PC-3 (cell line): ENCODE measurements at regions not wholly inside any gene's neighbourhood (a gene's known extent, or its start where the extent isn't known, plus 50 kb on each side); places are given as distances from the start of the nearest gene placed in this dataset.

Experiments
- ATAC-seq: fragments of 200-7000 bp; cut with Tn5 transposase; 2 replicates; pipeline ENCODE4 v1.9.1; 2020; ENCODE audit warnings: mild to moderate bottlenecking, moderate library complexity
- BruUV-seq: library from RNA; stranded (reverse); fragments of 400-500 nt; replicated peaks from 2 replicates; lab custom pipeline; 2021; lab: Mats Ljungman, UMichigan
- CTCF ChIA-PET: fragments of 300-600 bp; sonication (Branson Sonifier 250); formaldehyde crosslinking; loops from one replicate; lab custom pipeline; 2022; ENCODE audit warnings: antibody characterized with exemption; lab: Charles Lee
- POLR2A ChIA-PET: fragments of 300-600 bp; sonication (Branson Sonifier 250); formaldehyde crosslinking; loops from one replicate; lab custom pipeline; 2022; ENCODE audit warnings: antibody characterized with exemption; ENCODE audit not compliant: unreplicated experiment; lab: Charles Lee
- DNase-seq: peaks from one replicate; pipeline ENCODE4 v3.0.0-alpha.2; 2015
- H2AFZ ChIP-seq: fragments of 300-600 bp; sonication (generic); 2 replicates; pipeline ENCODE4 v1.6.0; 2016; ENCODE audit warnings: antibody characterized with exemption, low read length
- H3F3A ChIP-seq: fragments of 300-600 bp; sonication (generic); one replicate; pipeline ENCODE4 v1.6.0; 2017; ENCODE audit warnings: antibody characterized with exemption, low read length, control low read depth, mild to moderate bottlenecking; ENCODE audit not compliant: unreplicated experiment
- H3K27ac ChIP-seq: fragments of 300-600 bp; sonication (generic); 2 replicates; pipeline ENCODE4 v1.5.1; 2016; ENCODE audit warnings: mild to moderate bottlenecking, low read length
- H3K27me3 ChIP-seq: fragments of 300-600 bp; sonication (generic); 2 replicates; pipeline ENCODE4 v1.6.1; 2016; ENCODE audit warnings: low read length, mixed read lengths
- H3K36me3 ChIP-seq: fragments of 300-600 bp; sonication (generic); 2 replicates; pipeline ENCODE4 v1.6.1; 2016; ENCODE audit warnings: low read depth, mixed run types, low read length, mixed read lengths
- H3K4me1 ChIP-seq: fragments of 300-600 bp; sonication (generic); 2 replicates; pipeline ENCODE4 v1.5.1; 2016; ENCODE audit warnings: low read length; ENCODE audit not compliant: insufficient read depth
- H3K4me2 ChIP-seq: fragments of 300-600 bp; sonication (generic); 2 replicates; pipeline ENCODE4 v1.6.0; 2016; ENCODE audit warnings: low read length
- H3K4me3 ChIP-seq: fragments of 300-600 bp; sonication (generic); 2 replicates; pipeline ENCODE4 v1.5.1; 2016; ENCODE audit warnings: mild to moderate bottlenecking, low read length, mixed read lengths
- H3K79me2 ChIP-seq: fragments of 300-600 bp; sonication (generic); 2 replicates; pipeline ENCODE4 v1.6.1; 2017; ENCODE audit warnings: low read length, mixed read lengths
- H3K9ac ChIP-seq: fragments of 300-600 bp; sonication (generic); 2 replicates; pipeline ENCODE4 v1.6.0; 2016; ENCODE audit warnings: mild to moderate bottlenecking, low read length
- H3K9me2 ChIP-seq: fragments of 300-600 bp; sonication (generic); replicated peaks from 2 replicates; pipeline ENCODE4 v1.6.1; 2016; ENCODE audit warnings: mixed run types, low read length, mixed read lengths
- H3K9me3 ChIP-seq: fragments of 300-600 bp; sonication (generic); 2 replicates; pipeline ENCODE4 v1.6.1; 2016; ENCODE audit warnings: low read length, mixed read lengths
- H4K20me1 ChIP-seq: fragments of 300-600 bp; sonication (generic); 2 replicates; pipeline ENCODE4 v1.6.1; 2016; ENCODE audit warnings: low read length, mixed read lengths
- EZH2 ChIP-seq: fragments of 300-600 bp; sonication (generic); IDR thresholded peaks from one replicate; pipeline ENCODE4 v1.6.1; 2017; ENCODE audit warnings: antibody characterized with exemption, mild to moderate bottlenecking, low read length; ENCODE audit not compliant: unreplicated experiment
- EZH2phosphoT487 ChIP-seq: fragments of 300-600 bp; sonication (generic); IDR thresholded peaks from 2 replicates; pipeline ENCODE4 v1.6.1; 2018; ENCODE audit warnings: mild to moderate bottlenecking, antibody characterized with exemption, low read length, borderline replicate concordance
- intact Hi-C: fragments of 100-400 bp; cut with micrococcal nuclease; formaldehyde crosslinking; loops from 2 replicates; pipeline ENCODE4 v1.9.0; 2023
- TF ChIP-seq, protein P1 (sequence below): fragments of 300-600 bp; sonication (generic); conservative IDR thresholded peaks from 2 replicates; pipeline ENCODE4 v1.5.1; 2017; ENCODE audit warnings: antibody characterized with exemption, low read depth, mild to moderate bottlenecking, low read length

DNA sequence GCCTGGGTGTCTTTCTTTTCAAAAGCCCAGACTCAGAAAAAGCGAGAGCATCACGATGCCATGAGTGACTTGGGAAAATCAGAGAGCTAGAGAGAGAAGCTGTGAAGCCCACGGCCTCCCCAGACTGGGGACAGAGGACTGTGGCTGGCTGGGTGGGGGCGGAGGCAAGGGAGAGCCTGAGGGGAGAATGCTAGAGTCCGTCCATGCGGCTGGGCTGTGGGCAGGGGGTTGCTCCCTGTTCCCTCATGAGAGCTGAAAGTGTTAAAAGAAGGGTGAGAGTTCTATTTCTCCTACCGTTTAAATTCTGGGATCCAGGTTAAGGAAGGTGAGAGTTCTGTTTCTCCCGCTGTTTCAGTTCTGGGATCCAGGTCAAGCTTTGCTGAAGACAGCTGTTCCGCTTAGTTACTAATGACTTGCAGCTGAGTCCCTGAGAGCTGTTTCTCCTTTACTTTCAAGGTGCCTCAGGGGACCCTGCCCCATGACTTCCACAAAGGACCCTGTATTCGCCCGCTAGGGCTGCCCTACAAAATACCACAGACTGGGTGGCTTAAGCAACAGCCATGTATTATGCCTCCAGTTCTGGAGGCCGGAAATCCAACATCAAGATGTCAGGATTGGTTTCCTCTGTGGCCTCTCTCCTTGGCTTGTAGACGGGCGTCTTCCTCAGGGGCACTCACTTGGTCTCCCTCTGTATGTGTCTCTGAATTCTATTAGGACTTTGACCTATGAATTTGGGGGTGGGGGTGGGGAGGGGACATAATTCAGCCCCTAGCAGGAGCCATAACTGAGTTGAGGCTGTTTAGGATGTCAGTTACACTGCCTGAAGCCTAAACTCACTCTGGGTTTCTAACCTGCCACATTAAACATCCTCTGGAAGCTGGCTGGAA lies 127.0 kb downstream of the PXDC1 start:
- Histone ChIP-seq H3K4me2 (no peak overlapping the region), H3K27me3 (0 out of 2 replicates have a peak, but pooled peaks cover 3% of the 10 kb centered on the region), H3K4me1 (no peaks in the 10 kb centered on the region), H4K20me1 (no peaks in the 10 kb centered on the region), H3K27ac (no peak overlapping the region), H3K9me2 (no peaks in the 10 kb centered on the region), H3K9me3 (no peaks in the 10 kb centered on the region), H2AFZ (no peak overlapping the region), H3K36me3 (no peaks in the 10 kb centered on the region), H3K79me2 (no peaks in the 10 kb centered on the region), H3K9ac (no peak overlapping the region), H3F3A (no peaks in the 10 kb centered on the region), H3K4me3 (no peak overlapping the region)
- no TSS peak for BruUV-seq
- no peak for TF ChIP-seq EZH2
- TF ChIP-seq EZH2phosphoT487, result no peak
- TF ChIP-seq, protein P1, sequence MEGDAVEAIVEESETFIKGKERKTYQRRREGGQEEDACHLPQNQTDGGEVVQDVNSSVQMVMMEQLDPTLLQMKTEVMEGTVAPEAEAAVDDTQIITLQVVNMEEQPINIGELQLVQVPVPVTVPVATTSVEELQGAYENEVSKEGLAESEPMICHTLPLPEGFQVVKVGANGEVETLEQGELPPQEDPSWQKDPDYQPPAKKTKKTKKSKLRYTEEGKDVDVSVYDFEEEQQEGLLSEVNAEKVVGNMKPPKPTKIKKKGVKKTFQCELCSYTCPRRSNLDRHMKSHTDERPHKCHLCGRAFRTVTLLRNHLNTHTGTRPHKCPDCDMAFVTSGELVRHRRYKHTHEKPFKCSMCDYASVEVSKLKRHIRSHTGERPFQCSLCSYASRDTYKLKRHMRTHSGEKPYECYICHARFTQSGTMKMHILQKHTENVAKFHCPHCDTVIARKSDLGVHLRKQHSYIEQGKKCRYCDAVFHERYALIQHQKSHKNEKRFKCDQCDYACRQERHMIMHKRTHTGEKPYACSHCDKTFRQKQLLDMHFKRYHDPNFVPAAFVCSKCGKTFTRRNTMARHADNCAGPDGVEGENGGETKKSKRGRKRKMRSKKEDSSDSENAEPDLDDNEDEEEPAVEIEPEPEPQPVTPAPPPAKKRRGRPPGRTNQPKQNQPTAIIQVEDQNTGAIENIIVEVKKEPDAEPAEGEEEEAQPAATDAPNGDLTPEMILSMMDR, result no peak
- no peak for DNase-seq
- intact Hi-C loops, result no loop called here
- ATAC-seq, result no peak
- POLR2A ChIA-PET, result no interaction called here
- CTCF ChIA-PET, result no interaction called here

DNA sequence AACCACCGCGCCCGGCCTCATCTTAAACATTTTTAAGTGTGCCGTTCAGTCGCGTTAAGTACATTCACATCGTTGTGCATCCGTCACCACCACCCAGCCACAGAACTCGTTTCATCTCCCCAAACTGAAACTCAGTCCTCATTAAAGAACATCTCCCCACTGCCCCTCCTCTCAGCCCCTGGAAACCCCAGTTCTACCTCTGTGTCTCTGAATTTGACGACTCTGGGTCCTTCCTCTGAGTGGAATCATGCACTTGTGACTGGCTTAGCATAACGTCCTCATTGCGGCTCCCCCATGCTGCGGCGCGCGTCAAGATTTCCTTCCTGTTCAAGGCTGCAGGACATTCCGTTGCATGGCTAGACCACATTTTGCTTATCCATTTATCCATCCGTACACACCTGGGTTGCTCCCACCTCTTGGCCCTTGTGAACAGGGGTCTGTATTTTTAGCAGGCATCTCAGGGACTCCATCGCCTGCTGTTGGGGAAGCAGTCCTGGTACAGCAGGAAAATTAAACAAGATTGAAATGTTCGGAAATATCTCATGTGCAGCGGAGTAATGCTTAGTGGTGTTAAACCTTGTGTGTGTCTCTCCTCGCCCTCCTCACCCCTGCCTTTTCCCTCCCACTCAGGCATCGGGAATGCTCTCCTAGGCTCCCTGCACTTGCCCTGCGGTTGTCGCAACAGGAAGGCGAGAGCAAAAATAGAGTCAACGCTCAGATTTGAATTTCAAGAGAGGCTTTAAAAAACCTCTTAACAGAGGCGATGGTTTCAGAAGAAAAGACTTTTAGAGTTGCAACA lies 127.9 kb downstream of the PXDC1 start:
- POLR2A ChIA-PET, result no interaction called here
- ATAC-seq, result no peak
- BruUV-seq, result no TSS peak
- Histone ChIP-seq H3K36me3 (no peaks in the 10 kb centered on the region), H2AFZ (no peak overlapping the region), H3F3A (no peaks in the 10 kb centered on the region), H3K27ac (no peak overlapping the region), H3K79me2 (no peaks in the 10 kb centered on the region), H3K9me3 (no peaks in the 10 kb centered on the region), H3K9ac (no peak overlapping the region), H3K9me2 (no peaks in the 10 kb centered on the region), H3K4me3 (no peak overlapping the region), H4K20me1 (no peaks in the 10 kb centered on the region), H3K4me1 (no peaks in the 10 kb centered on the region), H3K27me3 (0 out of 2 replicates have a peak, but pooled peaks cover 3% of the 10 kb centered on the region), H3K4me2 (no peak overlapping the region)
- CTCF ChIA-PET, result no interaction called here
- TF ChIP-seq EZH2 (no peak), EZH2phosphoT487 (no peak)
- TF ChIP-seq, protein P1, result no peak
- no peak for DNase-seq
- intact Hi-C loops, result no loop called here
